ENCODE measurements at regions not wholly inside any gene's neighbourhood (a gene's known extent, or its start where the extent isn't known, plus 50 kb on each side); places are given as distances from the start of the nearest gene placed in this dataset.

DNA sequence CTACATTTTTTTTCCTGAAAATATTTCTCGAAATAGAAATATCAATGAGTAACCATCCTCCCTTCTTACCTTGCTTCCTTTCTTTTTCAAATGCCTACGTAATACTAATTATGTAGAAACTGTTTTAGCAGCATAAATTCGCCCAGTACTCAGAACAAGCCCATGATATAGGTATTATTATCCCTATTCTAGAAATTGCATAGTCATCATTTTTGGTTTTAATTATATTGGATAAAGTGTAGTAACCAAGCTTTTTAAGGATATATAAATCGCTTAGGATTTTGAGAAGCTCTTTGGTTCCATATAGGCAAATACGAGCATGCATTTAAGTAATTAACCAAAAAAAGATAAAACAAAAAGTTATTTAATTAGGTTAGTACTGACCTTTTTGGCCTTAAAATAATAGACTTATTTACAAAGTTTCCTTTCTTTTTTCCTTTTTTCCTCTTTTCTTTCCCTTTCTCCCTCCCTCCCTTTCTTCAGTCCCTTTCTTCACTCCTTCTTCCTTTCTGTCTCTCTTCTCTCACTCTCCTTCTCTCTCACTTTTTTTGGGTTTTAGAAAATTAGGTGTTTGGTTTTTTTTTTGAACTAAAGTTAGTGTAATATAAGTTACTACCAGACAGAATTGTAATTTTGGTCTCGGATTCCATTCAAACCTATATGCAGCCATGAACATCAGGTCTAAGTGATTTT lies 457.7 kb downstream of the RFPL4B start:
- no peak for DNase-seq

DNA sequence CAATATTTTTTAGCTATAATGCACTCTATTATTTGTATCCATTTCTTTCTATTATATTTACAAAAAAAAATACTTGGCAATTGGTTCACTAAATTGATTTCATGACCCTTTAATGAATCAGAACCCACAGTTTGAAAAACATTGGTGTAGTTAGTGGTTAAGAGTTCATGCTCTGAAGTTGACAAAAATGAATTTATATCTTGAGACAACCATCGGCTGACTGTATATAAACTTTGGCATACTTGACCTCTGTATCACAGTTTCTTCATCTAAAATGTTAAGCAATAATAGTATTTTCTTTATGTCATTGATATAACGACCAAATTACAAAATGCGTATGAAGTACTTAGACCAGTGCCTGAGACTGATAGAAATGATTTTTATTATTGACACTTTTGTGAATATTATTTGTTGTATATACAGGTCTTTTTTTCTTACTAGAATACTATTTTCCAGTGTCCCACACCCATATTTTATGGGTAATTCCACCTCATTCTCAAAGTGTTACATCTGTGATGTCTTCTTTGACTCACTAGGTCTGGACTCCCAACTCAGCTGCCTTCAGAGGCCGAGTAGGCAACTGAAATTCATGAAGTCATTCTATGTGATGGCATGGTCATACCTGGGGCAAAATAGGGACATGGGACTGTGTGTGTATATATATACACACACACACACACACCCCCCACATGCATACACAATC lies 459.2 kb downstream of the RFPL4B start:
- DNase-seq = no peak

DNA sequence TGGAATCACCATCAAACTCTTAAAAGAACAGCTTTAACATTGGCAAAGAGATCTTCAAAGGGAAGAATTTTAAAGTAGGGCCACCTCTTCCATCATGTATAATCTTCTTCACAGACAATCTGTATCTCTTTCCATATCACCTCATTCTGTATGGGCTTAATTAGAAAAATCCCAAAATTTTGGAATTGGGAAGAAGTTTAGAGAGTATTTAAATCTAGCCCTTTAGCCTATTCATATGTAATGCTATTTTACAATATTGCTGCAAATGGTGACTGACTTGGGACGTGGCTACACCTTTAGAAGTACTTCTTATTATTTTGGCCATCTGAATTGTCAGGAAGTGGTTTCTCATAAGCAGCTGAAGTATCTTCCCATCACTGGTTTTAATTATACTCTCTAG lies 474.3 kb downstream of the RFPL4B start:
- DNase-seq = no peak

DNA sequence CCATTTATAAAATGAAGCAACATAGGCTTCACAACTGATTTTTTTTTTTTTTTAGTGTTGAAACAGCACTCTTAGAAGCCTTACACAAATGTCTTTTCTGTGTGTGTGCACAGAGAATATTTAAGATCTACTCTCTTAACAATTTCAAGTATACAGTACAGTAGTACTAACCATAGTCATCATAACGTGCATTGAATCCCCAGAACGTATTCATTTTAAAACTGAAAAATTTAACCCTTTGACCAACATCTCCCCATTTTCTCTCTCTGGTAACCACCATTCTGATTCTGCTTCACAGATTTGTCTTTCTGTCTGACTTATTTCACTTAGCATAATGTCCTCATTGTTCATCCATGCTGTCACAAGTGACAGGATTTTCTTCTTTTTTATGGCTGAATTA lies 475.6 kb downstream of the RFPL4B start:
- no peak for DNase-seq

DNA sequence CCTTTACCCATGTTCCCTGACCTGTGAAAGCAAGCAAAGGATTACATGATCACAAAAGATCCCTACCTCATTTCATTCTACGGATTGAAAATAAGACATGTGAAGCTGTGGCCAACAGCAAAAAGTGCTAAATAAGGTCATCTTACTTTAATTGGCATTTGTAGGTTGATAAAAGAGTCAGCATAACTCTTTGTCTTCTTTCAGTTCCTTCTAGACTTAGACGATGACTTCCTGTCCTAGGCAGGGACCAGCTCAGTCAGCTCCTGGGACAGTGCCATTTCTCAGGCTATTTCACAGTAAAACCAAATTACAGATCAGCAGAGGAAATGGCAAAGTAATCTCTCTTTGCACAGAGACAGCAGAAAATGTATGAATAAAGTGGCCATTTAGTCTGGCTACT lies 480.7 kb downstream of the RFPL4B start:
- DNase-seq = peak; percentile 23

DNA sequence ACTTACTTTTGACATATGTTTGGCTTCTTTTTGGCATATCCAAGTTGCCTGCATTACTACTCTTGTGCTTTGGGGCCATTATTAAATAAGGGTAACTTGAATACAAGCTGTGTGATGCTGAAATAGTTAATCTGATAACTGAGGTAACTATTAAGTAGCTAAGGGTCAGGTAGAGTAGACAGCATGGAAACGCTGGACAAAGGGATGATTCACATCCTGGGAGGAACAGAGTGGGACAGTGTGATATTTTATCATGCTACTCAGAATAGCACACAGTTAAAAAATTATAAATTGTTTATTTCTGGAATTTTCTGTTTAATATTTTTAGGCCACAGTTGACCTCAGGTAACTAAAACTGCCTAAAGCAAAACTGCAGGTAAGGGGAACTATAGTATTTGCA lies 483.9 kb downstream of the RFPL4B start:
- DNase-seq = peak; percentile 42

DNA sequence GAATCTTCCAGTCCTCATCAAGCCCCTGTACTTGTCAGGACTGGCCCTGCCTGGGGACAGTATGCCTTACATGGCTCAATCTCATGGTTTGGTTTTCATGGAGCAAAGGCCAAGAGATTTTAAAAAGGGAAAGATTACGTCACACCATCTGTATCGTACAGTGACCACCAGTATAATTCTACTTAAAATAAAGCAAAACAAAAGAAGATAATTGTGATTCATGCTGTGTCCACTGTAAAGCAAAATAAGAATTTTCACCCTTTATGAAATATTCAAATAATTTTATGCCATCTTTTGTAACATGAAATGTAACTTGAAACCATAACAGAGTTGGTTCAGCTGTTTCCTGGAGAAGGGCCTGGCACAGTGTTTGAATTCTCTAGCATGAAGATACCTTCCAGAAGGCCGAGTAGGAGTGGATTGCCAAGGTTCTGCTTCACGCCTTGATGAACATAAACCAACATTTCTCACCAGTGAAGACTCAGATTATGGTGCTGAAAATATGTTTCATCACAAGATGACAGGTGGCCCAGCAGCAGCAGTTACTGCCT lies 486.5 kb downstream of the RFPL4B start:
- DNase-seq = no peak

DNA sequence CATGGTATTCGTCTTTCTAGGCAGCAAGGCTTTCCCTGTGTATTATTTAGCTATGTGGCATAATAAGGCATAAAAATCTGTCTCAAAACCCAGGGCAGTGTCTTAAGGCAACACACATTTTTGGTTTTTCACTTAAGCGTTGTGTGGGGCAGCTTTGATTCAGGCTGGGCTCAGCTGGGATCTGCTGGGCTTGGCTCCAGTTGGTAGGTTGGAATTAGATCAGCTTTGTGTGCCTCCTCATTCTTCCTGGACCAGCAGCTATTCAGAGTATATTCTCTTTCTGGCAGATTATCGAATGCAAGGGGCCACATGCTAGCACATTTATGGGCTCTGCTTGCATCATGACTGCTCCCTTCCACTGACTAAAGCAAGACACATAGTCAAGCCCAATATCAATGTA lies 487.9 kb downstream of the RFPL4B start:
- DNase-seq = no peak

DNA sequence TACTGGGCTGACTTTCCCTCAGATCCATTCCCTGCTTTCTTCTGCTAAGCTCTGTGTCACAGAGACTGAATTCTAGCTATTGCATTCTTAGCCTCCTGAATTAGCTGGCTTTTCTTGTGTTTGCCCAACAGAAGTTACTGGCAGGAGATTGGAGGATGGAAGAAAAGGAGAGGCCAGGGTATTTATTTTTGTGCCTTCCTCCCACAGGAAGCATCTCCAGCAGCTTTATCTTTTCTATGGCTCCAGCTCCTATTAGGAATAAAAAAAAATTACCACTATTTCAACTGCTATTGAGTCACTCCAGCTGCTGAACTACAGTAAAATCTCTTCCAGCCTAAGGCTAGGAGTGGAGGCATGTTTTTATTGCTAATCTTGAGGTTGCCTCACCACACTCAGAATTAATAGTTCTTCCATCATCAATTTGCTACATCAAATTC lies 492.4 kb downstream of the RFPL4B start:
- DNase-seq = no peak

DNA sequence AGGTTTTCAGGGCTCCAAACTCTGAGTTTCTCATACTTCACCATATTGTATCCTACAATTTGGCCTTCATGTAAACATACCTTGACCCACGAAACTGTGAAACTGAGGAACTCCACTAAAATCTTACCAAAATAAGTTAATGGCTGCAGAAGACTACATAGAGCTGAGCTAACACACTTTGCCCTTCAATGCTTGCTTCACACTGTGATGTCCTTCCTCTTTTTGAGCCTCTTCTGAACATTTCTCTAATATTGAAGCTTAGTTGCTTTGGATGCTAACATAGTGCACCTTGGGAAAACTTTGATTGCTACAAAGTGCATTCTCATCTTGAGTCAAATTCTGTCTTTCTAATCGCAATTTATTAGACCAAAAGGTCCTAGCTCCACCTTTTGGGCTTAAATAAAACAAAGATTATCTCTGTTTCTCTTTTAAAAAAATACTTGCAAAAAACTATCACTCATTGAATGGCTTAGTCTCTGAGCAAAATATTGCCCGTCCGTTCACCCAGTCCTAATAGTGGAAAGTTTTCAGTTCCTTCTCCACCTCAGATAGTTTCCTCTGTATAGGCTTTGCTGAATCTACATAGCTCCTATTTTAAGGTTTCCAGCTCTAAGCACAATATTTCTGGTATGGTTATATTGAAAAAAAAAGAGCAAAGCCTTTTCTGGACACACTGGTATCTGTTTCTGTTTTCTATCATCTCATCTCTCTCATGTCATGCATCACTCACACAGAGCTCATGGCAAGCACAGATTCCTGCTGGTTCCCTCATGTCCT lies 494.6 kb downstream of the RFPL4B start:
- no peak for DNase-seq

DNA sequence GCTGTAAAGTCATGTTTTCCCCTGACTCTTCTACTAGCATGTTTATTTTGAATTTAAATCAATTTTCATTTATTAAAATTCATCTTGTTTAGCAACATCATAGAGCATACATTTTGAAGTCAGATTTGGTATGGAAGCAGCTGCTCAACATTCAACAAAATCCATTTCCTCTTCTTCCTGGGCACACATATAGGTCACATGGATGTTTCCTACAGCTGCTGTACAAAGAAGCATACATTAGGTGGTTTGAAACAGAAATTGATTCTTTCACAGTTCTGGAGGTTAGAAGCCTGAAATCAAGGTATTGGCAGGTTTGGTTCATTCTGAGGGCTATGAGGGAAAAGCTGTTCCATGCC lies 495.2 kb downstream of the RFPL4B start:
- peak; percentile 52 for DNase-seq

DNA sequence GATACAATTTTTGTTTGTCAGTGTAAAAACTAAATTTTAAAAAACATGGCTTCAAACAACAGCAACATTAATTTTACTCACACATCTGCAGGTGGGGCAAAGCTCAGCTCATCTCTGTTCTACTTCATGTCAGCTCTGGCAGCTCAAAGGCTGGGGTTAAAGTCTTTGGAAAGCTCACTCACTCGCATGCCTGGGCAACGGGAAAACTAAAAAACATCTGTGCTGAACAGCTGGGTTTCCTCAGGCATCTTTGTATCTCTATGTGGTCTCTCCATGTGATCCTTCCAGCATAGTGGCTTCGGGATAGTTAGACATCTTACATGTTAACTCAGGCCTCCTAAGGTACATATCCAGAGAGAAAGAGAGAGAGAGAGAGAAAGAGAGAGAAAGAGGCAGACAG lies 499.6 kb downstream of the RFPL4B start:
- no peak for DNase-seq

DNA sequence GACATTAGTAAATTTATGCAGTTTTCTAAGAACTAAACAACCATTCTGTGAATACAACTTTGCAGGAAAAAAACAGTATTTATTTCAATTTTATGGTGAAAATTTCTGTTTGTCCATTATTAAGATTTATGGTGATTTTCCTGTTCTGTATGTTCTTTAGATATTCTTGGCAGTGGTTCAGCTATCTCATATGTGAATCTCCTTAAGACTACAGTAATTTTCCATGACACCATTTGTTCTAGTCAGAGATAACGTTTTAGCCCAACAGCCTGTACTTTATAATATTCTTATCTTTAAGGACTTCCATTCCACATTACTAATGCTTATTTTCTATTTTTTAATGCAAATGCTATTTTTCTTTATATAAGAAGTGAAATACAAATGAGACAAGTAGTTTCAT lies 504.0 kb downstream of the RFPL4B start:
- DNase-seq = peak; percentile 17

DNA sequence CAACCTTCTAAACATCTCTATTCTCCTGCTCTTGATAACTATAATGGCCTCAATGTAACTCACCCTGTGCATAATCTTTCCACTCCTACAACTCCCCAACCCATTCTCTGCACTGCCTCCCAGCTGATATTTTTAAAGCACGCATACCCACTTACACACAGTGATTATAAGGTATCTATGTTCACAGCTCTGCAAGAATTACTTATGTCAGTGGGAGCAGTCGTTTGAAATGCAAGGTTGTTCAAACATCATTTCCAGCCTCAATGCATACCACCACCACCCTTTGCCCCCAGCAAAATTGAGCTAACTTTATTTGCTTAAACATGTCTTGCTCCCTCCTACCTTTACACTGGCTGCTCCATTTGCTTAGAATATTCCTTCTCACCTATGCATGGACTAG lies 506.0 kb downstream of the RFPL4B start:
- no peak for DNase-seq

DNA sequence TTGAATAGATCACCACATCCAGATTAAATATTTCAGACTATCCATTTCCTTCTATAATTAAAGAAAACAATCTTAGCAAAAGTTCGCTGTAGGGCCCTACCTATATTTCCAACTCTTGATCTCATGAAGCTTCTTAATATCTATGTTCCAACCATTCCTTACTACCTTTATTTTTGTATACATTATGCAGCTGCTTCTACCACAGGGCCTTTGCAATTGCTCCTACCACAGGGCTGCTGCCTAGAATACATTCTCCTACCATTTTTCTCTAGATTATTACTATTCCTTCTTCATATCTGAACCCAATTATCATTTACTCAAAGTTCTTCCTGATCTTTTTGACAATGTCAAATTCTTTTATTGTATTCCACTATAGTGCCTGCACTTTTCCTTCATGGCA lies 516.6 kb downstream of the RFPL4B start:
- DNase-seq = no peak

DNA sequence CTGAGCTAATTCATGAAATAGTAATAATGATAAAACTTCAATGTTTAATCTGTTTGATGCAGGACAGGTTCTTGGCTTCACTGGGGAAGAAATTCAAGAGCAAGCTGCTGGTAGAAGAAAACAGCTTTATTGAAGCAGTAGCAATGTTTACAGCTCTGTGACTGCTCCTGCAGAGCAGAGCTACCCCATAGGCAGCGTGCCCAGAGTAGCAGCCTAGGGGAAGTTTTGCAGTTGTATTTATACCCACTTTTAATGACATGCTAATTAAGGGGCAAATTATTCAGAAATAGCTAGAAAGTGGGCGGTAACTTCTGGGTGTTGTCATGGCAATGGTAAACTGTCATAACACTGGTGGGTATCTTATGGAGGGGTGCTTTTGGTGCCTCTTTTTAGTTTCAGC lies 518.0 kb downstream of the RFPL4B start:
- no peak for DNase-seq

DNA sequence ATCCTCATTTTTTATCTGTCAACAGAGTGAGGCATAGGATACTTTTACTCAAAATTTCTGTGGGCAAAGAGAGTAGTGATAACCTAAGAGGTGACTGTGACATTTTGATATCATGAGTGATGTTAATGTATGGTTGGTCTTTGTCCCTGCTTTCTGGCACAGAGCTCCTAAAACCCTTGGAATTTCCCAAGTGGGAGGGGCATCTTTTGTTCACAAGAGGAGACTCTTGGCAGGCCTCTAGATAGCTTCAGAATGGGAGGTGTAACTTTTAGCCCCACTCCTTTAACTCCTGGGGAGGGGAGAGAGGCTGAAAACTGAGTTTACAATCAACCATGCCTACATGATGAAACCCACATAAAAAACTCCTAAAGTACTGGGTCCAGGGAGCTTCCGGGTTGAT lies 527.8 kb downstream of the RFPL4B start:
- no peak for DNase-seq

DNA sequence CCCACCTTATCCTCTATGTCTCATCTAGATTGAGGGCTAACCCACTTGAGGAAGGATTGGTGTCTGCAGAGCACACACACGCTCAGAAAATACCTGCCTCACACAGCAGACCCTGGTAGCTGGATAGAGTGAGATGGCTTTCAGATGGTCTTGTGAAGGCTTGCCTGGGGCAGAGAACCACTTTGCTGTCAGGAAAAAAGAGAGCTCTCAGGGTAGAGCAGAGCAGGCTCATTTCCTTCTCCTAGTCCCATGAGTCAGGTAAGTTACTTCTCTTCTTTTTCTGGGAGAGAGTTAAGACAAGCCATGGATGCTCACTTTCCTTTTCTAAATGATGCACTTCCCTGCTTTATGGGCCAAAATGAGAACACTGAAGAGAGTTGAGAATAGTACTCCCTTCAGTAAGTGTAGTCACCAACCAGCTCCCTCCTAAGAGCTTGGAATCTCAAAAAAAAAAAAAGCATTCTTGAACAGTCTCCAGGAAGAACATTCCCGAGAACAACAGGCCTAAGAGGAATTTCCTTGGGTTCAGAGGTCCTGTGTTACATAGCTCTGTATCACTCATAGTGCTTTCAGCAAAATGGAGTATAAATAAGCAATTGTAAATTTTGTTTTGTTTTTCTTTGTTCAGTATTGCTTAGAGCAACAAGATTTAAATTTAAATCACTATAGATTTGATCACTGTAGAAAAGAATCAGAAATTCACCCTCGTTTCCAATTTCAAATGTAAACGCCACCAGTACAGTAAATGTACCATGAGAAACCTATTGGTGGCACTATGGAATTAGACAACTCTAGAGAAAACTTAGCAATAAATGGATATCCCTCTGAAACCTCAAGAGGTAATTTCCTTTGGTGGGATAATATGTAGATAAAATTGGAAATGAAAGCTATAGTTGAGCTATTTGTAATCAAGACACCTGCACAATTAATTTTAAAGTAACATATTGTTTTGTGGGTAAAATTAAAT lies 530.3 kb downstream of the RFPL4B start:
- peak; percentile 91 for DNase-seq

DNA sequence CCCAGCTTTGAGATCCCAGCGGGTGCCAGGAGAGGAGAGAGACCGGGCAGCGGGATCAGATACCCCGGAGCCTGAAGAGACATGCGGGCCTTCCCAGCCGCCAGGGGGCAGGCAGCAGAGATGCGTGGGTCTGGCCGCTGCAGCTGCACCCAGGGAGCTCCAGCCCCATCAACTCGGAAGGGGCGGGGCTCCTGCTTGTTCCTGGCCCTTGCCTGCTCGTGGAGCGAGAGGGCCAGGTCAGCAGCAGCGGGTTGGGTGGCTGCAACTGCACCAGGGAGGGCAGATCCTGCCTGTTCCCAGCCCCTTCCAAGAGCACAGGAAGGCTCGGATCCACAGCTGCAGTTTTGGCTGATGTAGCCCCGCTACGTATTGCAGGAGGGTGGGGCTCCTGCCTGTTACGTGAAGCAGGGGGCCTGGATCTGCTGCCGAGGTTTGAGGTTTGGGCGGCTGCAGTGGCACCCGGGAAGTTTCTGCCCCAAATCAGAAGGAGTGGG lies 532.8 kb downstream of the RFPL4B start:
- no peak for DNase-seq

DNA sequence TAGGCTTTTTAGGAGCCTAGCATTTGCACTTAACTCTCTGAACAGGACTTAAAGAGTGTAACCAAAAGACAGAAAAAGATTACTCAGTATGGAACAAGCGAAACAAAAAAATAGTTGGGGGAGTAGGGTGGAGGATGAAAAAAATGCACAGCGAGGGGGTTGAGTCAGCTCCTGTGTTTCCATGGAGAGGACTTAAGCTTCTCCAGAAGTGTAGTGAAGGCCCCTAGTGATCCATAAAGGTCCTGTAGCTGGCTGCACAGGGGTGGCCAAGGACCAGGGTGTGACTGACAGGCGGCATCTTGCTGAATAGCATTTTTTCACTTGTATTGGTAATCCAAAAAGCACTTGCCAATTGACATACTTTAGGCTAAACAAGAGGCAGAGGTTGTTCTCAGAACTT lies 533.9 kb downstream of the RFPL4B start:
- DNase-seq = no peak

DNA sequence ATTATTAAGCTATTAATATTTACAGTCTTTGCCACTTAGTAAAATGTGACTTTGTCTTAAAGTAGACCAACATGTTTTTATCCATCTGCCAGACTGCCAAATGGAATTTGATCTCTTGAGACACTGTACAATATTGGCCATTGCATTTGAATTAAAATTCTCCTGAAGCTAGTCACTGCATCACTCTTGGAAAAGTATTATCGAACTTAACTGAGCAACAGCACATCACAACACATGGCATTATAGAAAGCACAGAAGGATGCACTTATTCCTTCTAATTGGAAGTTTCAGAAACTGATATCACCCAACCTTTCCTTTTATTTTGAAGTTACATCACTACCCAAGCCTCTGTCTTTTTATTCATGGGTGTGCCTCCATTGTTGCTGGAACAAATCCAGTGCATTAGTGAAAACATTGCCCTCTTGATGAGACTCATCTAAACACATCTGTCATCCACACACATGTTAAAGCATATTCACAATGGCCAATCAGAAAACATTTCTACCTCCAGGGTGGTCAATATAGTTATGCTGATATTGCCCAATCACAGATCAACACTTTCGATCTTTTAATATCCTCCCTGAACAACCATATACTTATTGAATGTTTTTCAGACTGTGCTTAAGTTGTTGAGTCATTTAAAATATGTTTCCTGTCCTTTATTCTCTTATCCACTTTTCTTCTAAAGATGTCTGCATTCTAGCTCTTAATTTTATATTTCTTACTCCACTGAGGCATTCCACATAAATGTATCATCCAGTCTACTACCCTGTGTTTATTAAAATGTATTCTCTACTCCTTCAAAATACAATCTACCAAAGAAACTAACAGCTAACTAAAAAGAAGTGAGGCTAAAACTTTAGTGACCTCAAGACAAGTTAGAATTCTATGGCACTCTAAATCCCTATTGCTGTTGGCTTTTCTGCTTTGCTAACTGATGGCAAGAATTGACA lies 535.0 kb downstream of the RFPL4B start:
- no peak for DNase-seq

All from dermis blood vessel endothelial cell (primary cell).